HG02763 (cell line): ENCODE measurements at regions not wholly inside any gene's neighbourhood (a gene's known extent, or its start where the extent isn't known, plus 50 kb on each side); places are given as distances from the start of the nearest gene placed in this dataset.
"Not testable (repeated sequence)": the region's sequence is repeated elsewhere in the genome, so short reads cannot be mapped to it uniquely, and the experiment has no call there.

ENCODE experiments used
- ATAC-seq: cut with Tn5 transposase; IDR thresholded peaks from one replicate; pipeline ENCODE4 v1.9.1; 2021; ENCODE audit warnings: mild to moderate bottlenecking, moderate library complexity; ENCODE audit not compliant: unreplicated experiment

DNA sequence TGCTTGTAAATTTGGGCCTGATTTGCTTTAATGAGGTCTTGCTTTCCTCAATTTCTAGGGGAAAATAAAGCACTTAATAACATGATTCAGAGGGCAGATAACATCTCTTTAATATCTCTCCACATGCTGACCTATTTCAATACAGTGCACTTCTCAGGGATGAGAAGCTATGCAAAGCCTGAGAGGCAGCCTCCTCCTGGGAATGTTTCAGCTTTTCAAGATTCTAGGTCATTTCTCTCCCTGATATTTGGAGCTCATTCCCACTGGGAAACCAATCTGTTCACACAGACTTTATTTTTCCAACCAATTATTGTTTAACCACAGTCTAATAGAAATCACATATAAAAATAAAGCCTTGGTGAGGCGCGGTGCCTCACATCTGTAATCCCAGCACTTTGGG lies 67.0 kb upstream of the LSAMP start:
- ATAC-seq, result no peak

DNA sequence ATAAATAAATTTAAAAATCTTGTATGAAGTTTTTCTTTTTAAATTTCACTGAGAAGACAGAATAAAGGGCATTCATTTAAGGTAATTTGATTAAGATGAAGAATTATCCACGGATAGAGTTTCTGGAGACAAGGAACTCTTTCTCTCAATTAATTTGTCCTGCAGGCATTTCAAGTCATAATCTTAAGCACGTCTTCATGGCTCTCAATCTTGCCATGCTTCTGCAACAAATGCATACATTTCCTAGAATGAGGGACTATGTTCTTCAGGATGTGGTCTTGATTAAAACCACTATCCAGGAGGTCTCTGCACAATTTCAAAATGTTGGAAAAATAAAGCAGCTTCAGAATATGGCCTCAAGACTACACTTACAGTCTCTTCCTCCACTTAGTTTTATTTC lies 67.6 kb upstream of the LSAMP start:
- no peak for ATAC-seq

DNA sequence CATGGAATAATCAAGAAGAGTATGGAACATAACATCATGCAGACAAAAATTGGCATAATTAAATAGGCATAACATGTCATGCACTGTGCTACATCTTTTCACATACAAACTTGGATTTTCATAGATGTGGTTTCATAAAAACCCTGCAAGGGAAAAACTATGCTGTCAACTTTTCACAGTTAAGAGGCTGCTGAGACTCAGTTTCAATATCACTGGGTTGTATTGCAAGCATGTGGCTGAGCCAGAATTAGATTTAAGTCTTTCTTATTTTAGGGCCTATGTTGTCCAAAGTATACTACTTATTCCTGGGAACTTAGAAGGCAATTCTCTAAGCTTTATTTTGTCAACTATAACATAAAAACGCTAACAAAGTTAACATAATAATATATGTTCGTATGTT lies 70.7 kb upstream of the LSAMP start:
- no peak for ATAC-seq

DNA sequence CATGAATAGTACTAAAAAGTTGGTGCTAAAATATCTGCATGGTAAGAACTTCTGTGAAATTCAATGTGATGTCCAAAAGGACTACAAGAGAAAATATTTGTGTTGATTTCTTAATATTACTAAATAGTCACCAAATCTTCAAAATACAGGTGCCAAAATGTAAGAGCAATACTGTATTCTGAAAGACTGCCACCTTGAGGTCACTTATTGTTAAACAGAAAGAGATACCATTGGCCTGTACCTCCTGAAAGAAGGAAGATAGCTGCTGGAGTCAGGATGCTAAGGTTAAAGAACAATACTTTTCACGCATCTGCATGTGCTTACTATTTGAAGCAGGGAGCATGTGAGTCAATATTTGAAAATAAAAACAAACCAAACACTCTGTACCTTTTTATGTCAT lies 72.0 kb upstream of the LSAMP start:
- ATAC-seq, result no peak

DNA sequence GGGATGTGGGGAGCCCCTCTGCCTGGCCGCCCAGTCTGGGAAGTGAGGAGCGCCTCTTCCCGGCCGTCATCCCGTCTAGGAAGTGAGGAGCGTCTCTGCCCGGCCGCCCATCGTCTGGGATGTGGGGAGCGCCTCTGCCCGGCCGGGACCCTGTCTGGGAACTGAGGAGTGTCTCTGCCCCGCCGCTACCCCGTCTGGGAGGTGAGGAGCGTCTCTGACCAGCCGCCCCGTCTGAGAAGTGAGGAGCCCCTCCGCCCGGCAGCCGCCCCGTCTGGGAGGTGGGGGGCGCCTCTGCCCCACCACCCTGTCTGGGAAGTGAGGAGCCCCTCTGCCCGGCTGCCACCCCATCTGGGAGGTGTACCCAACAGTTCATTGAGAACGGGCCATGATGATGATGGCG lies 73.8 kb upstream of the LSAMP start:
- ATAC-seq, result not testable (repeated sequence)

DNA sequence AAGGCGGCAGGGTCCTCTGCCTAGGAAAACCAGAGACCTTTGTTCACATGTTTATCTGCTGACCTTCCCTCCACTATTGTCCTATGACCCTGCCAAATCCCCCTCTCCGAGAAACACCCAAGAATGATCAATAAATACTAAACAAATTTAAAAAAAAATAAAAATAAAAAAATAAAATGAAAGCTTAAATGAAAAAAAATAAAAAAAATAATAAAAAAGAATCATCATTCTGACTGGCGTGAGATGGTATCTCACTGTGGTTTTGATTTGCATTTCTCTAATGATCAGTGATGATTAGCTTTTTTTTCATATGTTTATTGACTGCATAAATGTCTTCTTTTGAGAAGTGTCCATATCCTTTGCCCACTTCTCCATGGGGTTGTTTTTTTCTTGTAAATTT lies 74.5 kb upstream of the LSAMP start:
- not testable (repeated sequence) for ATAC-seq

DNA sequence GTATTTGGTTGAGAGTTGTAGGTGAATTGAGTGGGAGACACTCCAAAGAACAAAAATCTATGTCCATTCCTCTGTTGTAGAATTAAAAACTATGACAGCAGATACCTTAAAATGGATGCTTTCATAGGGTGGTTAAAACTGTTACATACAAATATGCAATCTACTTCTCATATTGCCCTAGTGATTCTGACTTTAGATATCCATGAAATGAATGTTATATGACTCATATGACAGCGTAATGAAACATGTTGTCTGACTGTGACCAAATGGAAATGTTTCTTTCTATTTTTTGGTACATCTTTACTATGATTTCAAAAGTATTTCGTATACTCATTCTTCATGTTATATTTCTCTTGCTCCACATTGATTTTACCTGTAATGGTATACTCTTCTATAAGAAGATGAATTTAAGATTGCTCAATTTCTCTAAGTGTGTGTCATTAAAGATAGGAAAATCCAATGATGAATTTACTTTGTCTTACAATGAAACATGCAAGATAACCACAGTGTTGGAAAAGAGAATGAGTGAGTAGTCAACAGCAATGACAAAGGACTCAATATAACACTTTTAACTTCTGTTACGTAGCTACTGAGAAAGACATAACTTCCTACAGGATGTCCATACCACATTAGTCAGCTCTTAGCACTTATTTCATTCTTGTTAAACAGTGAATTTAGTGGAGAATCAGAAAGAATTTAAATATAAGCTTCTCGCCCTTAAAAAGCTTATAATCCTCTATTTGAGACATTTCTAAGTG lies 79.3 kb upstream of the LSAMP start:
- ATAC-seq, result no peak

DNA sequence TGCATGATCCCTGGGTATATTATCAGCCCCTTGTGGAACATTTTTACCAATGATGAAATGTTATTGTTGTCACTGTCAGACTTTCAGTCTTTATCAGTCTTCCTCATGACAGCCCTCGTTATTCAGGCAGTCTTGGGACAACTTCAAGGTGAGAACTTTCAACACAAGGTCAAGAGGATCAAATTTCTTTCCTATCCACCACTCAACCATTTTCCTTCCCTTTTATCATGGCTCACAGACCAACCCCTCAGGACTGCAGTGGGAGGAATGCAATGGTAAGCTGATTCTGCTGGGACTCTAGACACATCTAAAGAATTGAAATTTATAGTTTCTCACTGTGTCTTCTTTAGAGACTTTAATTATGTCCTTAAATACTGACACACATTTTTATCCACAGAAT lies 107.0 kb upstream of the LSAMP start:
- ATAC-seq, result no peak

DNA sequence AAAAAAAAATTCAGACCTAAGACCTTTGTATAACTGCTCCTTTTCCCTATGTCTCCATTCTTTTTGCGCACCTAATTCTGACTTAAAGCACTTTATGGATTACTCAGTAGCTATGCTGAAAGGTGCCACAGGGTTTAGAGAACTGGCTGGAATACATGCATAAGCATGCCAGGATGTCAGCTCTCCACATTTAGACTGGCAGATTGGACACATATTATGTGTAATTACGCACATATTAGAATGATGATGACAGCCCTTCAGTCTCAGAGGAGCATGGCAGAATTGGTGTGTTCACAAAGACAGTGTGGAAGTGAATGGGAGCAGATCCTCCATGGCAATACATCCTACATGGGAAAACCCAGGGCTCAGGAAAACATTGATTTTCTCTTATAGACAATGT lies 108.1 kb upstream of the LSAMP start:
- ATAC-seq, result no peak

DNA sequence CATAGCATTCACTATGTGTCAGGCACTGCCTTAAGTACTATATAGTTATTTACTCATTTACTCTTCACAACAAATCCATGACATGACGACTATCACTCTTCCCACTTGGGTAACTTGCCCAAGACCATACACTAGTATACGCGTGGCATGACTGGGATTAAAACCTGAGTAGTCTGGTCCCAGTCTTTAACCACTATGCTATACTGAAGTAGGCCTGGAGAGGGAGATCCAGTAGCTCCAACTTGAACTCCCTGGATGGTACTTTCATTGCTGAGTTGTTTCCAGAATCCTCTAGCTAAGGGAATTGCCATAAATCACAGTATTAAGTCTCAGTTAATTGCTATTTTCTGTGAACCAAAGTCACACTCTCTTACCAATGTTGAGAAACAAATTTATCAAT lies 116.2 kb upstream of the LSAMP start:
- no peak for ATAC-seq

DNA sequence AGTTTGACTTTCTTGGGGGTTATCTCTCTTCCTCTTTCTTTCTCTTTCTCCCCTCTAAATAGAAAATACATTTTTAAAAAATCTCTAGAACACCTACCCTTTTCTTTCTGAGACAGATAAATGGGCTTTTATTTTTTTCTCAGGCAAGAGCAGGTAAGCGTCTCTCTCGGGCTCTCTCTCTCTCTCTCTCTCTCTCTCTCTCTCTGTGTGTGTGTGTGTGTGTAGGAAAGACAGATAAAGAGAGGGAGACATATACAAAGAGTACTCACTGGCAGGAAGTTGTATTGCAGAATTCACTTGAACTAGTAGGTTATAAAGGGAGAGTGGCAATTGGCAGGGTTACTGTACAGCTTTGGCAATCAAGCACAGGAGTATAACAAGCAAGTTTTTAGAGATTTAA lies 118.1 kb upstream of the LSAMP start:
- ATAC-seq, result no peak

DNA sequence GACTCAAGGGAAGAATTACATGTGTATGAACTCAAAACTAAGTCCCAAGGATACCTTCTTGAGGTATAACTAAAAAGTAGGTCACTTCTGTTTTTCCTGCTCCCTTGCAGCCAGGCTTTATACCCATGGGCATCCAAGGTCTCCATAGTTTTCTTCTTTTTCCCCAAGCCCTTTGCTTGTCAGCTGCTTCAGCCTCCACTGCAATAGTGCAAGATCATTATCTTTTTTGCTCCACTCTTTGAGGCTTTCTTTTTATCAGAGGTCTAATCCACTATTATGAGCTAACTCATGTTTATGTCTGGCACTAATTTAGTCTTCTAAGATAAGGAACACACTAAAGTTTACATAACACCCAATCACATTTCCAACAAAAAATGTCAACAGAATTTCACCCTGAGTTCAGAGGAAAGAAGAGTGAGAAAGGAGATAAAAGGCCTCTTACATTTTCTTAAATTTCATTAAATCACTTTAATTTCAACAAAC lies 121.2 kb upstream of the LSAMP start:
- no peak for ATAC-seq

DNA sequence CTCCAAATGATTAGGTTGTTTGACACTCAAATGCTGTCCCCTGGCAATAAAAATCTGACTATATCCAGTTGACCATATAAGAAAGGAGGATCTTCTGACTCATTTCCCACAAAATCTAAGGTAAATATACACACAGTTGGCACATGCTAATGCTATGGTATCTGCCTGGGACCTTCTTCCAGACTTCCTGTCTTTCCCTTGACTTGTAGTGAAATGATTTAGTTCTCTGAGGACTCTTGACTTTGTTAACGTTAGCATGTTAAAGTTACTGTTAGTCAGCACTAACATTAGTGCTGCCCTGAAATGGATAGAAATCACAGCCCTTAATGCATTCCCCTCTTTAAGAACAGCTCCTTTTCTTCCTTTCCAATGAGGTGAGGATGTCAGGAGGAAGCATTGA lies 124.3 kb upstream of the LSAMP start:
- no peak for ATAC-seq

DNA sequence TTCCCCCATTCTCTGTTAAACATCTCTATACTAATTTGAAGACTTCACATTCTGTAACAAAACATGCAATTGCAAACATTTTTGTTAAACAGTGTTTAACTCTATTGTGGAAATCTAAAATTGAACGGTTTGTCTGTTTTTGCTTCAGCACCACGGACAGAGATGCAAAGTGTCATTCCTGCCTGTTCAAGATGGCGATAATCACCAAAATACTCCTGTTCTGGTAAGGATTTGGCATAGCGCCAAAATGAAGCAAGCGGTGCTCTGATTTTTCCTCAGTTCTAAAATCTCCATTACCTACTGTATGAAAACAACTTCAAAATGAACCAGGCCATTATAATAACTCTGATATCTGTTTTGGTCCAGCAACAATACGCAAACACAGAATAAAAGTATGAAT lies 129.7 kb upstream of the TUSC7 start:
- ATAC-seq, result no peak

DNA sequence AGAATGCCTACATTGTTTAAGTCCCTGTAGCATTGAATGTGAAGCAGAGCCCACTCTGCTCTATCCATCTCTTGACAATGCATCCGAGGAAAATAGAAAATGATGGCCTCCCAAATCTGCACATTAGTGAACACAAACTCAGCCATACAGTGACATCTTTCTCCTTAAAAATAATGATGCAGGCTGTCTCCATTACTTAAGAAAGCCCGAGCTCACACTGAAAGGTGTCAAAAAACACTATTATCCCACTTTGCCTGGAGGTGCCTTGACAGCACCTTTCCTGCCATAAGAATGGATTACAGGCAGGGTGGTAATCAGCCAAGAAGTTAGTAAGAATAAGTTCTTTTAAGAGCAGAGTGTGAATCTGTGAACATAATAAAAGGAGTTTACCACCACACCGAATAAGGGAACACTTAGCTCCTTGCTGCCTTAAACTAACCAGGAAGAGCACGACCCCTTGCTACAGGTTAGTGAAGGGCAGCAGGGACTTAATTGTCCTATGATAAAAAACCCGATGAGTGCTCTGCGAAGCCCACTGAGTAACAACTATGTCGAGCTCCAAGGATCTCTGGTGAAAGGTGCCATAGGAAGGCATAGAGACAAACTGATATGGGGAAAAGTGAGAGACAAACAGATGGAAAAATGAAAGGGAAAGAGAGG lies 123.2 kb upstream of the TUSC7 start:
- no peak for ATAC-seq

DNA sequence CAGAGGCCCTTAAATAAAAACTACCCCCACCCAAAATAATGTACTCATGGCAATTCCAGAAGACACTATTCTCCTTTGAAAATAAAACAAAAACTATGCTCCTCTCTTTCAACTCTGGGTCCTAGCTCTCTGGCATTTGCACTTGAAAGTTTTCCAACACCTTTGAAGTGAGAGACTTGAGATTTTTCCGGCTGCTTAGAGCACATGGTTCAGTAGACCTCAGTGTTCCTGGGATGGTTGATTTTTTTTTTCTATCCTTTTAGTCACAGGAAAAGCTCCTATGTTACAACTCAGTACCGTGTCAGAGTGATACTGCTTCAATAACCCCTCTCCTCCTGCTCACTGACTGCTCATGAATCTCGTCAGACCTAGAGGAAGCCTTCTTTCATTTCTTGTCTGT lies 118.3 kb upstream of the TUSC7 start:
- no peak for ATAC-seq

DNA sequence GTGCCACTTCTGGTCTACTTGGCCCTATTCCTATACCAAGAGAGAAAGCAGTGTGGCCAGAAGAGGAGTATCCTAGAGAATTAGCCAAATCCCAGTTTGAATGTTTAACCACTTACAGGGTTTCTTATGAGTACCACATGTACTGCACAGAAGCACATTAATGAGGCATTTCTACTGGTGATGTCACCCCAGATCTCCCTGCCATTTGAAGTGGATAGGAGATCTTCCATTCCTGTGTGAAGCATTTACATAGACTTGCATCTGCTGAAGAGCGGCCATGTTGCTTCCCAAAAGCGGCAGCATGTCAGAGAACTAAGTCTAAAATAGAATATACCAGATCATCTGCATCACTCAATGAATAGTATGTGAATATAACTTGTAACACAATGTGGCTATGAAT lies 108.4 kb upstream of the TUSC7 start:
- no peak for ATAC-seq

DNA sequence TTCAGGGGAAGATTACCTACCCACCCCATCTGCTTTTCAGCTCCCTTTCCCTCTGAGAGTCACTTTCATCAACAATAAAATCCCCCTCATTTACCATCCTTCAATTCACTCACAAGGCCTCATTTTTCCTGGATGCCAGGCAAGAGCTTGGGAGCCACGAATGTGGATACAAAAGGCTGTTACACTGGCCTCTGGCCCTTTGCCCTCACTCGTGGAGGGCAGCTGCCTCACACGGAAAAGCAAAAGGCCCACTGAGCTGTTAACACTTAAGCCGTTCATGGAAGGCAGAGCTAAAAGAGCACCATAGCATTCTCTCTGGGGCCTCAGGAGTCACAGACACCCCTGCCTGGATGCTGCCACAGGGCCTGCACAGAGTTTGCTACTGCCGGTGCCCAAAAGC lies 102.4 kb upstream of the TUSC7 start:
- no peak for ATAC-seq

DNA sequence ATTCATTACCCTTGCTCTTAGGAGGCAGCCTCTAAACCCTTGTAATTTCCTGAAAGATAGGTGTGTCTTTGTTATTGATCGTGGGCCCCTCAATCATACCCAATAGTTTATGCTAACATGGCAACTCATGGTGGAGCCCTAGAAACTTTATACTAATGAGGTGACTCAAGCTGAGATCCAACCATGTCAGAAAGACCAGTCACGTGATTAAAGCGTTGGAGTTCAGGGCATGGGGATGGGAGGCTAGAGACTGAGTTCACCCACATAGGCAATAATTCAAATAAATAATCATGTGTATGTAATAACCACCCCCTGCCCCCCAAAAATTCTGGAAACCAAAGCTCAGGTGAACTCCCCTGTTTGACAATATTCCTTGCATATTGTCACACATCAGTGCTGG lies 99.5 kb upstream of the TUSC7 start:
- ATAC-seq, result no peak

DNA sequence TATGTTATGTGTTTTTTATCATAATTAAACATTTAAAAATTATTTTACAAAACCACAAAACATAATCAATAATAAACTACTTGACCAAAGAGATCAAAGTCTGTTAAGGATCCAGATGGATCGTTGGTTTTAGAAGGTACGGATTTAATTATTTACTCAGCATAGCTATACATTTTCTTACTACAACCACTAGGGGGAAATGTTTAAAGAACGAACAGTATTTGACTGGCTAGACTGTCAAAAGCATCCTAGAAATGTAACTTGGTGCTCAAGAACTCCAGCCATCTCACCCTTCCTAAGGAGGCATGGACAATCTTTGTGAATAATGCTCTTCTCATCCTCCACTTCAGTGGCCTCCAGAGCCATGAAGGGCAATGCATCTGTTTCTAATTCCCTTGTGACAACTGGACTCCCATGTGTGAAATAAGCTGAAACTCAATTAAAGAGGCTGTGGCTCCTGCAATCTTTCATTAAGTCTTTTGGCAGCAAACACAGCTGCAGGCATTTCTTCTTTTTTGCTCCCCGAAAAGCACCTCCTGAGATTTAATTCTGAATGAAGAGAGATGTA lies 94.7 kb upstream of the TUSC7 start:
- peak; percentile 50 for ATAC-seq

DNA sequence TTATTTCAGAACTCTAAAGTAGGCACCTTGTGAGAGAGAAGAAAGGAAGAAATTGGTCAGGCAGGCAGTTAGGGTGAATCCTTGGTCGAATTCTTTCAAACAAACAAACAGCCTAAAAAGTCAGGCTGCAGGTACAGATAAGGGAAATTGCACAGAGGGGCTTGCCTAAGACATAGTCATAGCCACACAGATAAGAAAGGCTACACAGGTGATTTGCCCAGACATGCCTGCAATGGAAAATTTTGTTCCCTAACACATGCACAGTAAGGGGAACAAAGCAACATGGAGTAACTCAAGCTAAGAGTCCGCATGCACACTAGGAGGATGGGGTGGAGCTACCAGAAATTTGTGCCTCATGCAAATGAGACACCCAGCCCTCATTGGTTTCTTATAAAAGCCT lies 91.4 kb upstream of the TUSC7 start:
- ATAC-seq, result no peak

DNA sequence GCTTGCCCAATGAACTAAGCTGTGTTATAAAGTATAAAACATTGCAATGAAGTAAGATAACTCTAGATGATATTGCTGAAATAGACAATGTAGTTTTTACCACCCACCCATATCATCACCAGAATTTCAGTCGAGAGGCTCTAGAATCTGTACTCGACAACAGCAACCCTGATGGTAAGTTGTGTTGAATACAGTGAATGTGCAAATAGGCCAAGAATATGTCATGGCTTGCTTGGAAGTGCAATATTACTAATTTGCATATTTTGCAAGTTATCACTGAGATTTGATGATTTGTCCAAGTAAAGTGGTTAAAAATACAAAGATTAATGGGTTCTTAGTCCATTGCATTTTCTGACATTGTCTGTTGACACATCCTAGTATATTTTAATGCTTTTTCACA lies 90.6 kb upstream of the TUSC7 start:
- ATAC-seq, result no peak
